Tibial nerve (tissue), 4 donors: ENCODE measurements at regions not wholly inside any gene's neighbourhood (a gene's known extent, or its start where the extent isn't known, plus 50 kb on each side); places are given as distances from the start of the nearest gene placed in this dataset.

Source experiments
- CTCF ChIP-seq, 5 experiments: fragments of 200-600 bp in 3 of 5; fragments of 450-650 bp in 2 of 5; sonication (generic) in 3 of 5; IDR thresholded peaks; one replicate each; pipeline ENCODE4 v1.5.1; 2016 to 2019; ENCODE audit warnings: antibody characterized with exemption in 5 of 5, mild to moderate bottlenecking in 3 of 5, moderate library complexity in 2 of 5
- EP300 ChIP-seq, 2 donors: sonication (generic); formaldehyde crosslinking; IDR thresholded peaks; one replicate each; pipeline ENCODE4 v1.6.1; 2017; ENCODE audit warnings: antibody characterized with exemption in 2 of 2, mild to moderate bottlenecking in 1 of 2
- POLR2A ChIP-seq, 2 donors: fragments of 450-650 bp; IDR thresholded peaks; one replicate each; pipeline ENCODE4 v1.6.1; 2017; ENCODE audit warnings: antibody characterized with exemption in 2 of 2, mild to moderate bottlenecking in 2 of 2, moderate library complexity in 2 of 2

- TF ChIP-seq CTCF (IDR thresholded peaks at IDR 0.05) (no peak), EP300 (IDR thresholded peaks at IDR 0.05) (no peak), POLR2A (IDR thresholded peaks at IDR 0.05) (no peak)
These were observed 231.4 kb downstream of the CHRM3 start for GRCh38 chr1:239617731-239618130.
